ENCODE measurements at regions not wholly inside any gene's neighbourhood (a gene's known extent, or its start where the extent isn't known, plus 50 kb on each side); places are given as distances from the start of the nearest gene placed in this dataset.

DNA sequence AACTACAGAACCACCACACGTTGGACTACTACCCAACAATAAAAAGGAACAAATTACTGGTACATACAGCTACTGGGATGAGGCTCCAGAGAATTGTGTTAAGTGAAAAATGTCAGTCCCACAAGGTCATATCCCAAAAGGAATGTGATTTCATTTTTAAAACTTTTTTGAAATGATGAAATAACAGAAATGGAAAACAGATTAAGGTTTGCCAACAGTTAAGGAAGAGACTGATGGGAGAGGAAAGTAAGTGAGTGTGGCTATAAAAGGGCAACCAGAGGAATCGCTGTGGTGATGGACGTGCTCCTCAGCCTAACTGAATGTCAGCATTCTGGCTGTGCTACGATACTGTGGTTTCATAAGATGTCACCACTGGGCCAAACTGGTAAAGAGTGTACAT is 512.8 kb downstream of the UQCRFS1 start:
- TF ChIP-seq, protein P1, sequence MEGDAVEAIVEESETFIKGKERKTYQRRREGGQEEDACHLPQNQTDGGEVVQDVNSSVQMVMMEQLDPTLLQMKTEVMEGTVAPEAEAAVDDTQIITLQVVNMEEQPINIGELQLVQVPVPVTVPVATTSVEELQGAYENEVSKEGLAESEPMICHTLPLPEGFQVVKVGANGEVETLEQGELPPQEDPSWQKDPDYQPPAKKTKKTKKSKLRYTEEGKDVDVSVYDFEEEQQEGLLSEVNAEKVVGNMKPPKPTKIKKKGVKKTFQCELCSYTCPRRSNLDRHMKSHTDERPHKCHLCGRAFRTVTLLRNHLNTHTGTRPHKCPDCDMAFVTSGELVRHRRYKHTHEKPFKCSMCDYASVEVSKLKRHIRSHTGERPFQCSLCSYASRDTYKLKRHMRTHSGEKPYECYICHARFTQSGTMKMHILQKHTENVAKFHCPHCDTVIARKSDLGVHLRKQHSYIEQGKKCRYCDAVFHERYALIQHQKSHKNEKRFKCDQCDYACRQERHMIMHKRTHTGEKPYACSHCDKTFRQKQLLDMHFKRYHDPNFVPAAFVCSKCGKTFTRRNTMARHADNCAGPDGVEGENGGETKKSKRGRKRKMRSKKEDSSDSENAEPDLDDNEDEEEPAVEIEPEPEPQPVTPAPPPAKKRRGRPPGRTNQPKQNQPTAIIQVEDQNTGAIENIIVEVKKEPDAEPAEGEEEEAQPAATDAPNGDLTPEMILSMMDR (IDR thresholded peaks at IDR 0.05; ENCODE audit: low read depth, low read length): no peak
- TF ChIP-seq, protein P2, sequence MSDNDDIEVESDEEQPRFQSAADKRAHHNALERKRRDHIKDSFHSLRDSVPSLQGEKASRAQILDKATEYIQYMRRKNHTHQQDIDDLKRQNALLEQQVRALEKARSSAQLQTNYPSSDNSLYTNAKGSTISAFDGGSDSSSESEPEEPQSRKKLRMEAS (IDR thresholded peaks at IDR 0.05; ENCODE audit: low read depth, low read length): no peak
- no peak for TF ChIP-seq MYC (IDR thresholded peaks at IDR 0.05; ENCODE audit: low read depth, low read length)
- no peak for TF ChIP-seq POLR2A (IDR thresholded peaks at IDR 0.05; ENCODE audit: extremely low read depth, insufficient read length)
